ENCODE measurements at regions not wholly inside any gene's neighbourhood (a gene's known extent, or its start where the extent isn't known, plus 50 kb on each side); places are given as distances from the start of the nearest gene placed in this dataset.

- TF ChIP-seq CTCF (IDR thresholded peaks at IDR 0.05) (no peak), POLR2AphosphoS5 (IDR thresholded peaks at IDR 0.05) (no peak)
Observed at GRCh38 chr2:145909766-145910165, 1389.8 kb upstream of the ZEB2 start.
